ENCODE measurements at regions not wholly inside any gene's neighbourhood (a gene's known extent, or its start where the extent isn't known, plus 50 kb on each side); places are given as distances from the start of the nearest gene placed in this dataset.

DNA sequence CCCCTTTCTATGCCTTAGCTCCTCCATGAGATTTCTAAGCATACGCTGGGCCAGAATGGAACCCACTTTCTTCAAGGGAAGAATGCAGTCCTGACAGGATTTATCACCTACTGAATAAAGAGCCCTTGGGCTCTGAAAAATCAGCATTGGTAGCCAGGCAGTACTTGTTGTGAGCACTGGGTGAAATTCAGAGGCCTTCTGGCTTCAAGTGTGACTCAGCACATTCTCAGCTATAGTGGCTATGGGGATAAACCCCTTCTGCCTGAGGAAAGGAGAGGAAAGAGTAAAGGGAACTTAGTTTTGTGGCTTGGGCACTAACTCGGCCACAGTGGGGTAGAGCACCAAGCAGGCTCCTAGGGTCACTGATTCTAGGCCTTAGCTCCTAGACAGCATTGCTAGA lies 574.8 kb downstream of the JRKL start:
- TF ChIP-seq, protein P1, sequence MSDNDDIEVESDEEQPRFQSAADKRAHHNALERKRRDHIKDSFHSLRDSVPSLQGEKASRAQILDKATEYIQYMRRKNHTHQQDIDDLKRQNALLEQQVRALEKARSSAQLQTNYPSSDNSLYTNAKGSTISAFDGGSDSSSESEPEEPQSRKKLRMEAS (IDR thresholded peaks at IDR 0.05; ENCODE audit: low read depth, low read length): no peak
- TF ChIP-seq, protein P2, sequence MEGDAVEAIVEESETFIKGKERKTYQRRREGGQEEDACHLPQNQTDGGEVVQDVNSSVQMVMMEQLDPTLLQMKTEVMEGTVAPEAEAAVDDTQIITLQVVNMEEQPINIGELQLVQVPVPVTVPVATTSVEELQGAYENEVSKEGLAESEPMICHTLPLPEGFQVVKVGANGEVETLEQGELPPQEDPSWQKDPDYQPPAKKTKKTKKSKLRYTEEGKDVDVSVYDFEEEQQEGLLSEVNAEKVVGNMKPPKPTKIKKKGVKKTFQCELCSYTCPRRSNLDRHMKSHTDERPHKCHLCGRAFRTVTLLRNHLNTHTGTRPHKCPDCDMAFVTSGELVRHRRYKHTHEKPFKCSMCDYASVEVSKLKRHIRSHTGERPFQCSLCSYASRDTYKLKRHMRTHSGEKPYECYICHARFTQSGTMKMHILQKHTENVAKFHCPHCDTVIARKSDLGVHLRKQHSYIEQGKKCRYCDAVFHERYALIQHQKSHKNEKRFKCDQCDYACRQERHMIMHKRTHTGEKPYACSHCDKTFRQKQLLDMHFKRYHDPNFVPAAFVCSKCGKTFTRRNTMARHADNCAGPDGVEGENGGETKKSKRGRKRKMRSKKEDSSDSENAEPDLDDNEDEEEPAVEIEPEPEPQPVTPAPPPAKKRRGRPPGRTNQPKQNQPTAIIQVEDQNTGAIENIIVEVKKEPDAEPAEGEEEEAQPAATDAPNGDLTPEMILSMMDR (IDR thresholded peaks at IDR 0.05; ENCODE audit: low read depth, low read length): no peak
- TF ChIP-seq POLR2A (IDR thresholded peaks at IDR 0.05; ENCODE audit: extremely low read depth, insufficient read length): no peak
- no peak overlapping the region for H3K4me3 ChIP-seq (ENCODE audit: low read depth, low read length)
- DNase-seq (ENCODE audit: low read depth): peak; percentile 54

DNA sequence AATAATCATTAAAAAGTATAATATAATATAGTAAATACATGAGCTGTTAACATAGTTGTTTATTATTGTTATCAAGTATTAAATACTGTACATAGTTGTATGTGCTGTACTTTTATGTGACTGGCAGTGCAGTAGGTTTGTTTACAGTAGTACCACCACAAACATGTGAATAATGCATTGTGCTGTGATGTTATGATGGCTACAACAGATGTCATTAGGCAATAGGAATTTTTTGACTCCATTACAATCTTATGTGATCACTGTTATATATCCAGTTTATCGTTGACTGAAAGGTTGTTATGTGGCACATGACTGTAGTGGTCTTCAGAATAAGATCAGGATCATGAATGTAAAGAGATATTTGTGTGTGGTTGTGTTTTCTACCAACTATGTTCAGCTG lies 577.8 kb downstream of the JRKL start:
- no peak overlapping the region for H3K4me3 ChIP-seq (ENCODE audit: low read depth, low read length)
- DNase-seq (ENCODE audit: low read depth): no peak
- TF ChIP-seq, protein P2 (IDR thresholded peaks at IDR 0.05; ENCODE audit: low read depth, low read length): no peak
- TF ChIP-seq MYC (IDR thresholded peaks at IDR 0.05; ENCODE audit: low read depth, low read length): no peak
- TF ChIP-seq, protein P1 (IDR thresholded peaks at IDR 0.05; ENCODE audit: low read depth, low read length): no peak
- TF ChIP-seq POLR2A (IDR thresholded peaks at IDR 0.05; ENCODE audit: extremely low read depth, insufficient read length): no peak

DNA sequence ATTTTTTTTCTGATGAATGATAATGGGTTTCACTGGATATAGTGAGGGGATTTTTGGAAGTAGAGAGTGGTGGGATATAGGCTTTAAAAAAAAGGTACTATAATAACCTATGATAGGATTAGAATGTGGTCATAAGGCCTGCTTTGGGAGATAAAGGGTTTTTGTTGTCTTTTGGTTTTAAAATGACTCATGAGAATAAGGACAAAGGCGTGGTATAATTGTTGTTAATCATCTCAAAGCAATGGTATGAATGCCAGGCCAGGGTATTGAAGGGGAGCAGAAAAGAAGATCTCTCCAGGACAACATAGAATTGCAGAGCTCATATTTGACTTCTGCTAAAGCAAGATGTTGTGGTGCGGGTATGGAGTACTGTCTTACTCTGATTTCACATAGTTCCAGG lies 579.4 kb downstream of the JRKL start:
- H3K4me3 ChIP-seq (ENCODE audit: low read depth, low read length): no peak overlapping the region
- no peak for TF ChIP-seq MYC (IDR thresholded peaks at IDR 0.05; ENCODE audit: low read depth, low read length)
- TF ChIP-seq, protein P2 (IDR thresholded peaks at IDR 0.05; ENCODE audit: low read depth, low read length): no peak
- TF ChIP-seq POLR2A (IDR thresholded peaks at IDR 0.05; ENCODE audit: extremely low read depth, insufficient read length): no peak
- TF ChIP-seq, protein P1 (IDR thresholded peaks at IDR 0.05; ENCODE audit: low read depth, low read length): no peak
- no peak for DNase-seq (ENCODE audit: low read depth)

DNA sequence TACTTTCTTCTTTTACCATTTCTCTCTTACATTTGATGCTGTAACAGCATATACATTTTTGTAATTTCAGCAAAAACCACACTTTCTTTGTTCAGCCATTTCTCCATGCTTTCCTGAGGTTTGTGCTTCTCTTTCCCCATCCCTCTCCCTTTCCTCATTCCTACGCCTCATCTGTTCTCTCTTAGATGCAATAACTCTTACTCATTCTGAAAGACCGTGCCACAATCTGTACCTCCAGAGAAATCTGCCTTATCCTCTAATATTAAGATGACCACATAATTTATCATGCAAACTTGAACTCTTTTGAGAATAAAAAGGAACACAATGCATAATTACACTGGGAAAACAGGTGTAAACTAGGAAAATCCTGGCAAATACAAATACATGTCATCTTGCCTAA lies 588.9 kb downstream of the JRKL start:
- H3K4me3 ChIP-seq (ENCODE audit: low read depth, low read length): no peak overlapping the region
- TF ChIP-seq, protein P1 (IDR thresholded peaks at IDR 0.05; ENCODE audit: low read depth, low read length): no peak
- TF ChIP-seq MYC (IDR thresholded peaks at IDR 0.05; ENCODE audit: low read depth, low read length) (no peak), POLR2A (IDR thresholded peaks at IDR 0.05; ENCODE audit: extremely low read depth, insufficient read length) (no peak)
- TF ChIP-seq, protein P2 (IDR thresholded peaks at IDR 0.05; ENCODE audit: low read depth, low read length): no peak
- DNase-seq (ENCODE audit: low read depth): no peak

DNA sequence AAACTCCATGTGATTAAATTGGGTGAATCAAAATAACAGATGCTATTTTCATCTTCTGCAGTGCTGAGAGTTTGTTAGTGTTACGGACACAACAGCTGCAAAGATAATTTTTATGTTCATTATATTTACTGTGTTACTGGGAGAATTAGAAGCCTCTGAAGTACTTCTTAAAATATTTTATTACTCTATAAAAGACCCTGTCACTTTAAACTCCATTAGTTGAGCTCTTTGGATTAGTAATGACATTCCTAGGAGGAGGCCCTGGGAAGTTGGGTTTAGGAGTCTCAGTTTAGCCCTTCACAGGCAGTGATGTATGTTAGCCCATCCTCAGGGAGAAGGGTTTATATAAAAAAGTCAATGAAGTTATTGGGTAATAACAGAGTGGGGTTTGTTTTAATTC lies 596.7 kb downstream of the JRKL start:
- H3K4me3 ChIP-seq (ENCODE audit: low read depth, low read length): no peak overlapping the region
- no peak for DNase-seq (ENCODE audit: low read depth)
- TF ChIP-seq MYC (IDR thresholded peaks at IDR 0.05; ENCODE audit: low read depth, low read length): no peak
- TF ChIP-seq, protein P1 (IDR thresholded peaks at IDR 0.05; ENCODE audit: low read depth, low read length): no peak
- TF ChIP-seq POLR2A (IDR thresholded peaks at IDR 0.05; ENCODE audit: extremely low read depth, insufficient read length): no peak
- TF ChIP-seq, protein P2 (IDR thresholded peaks at IDR 0.05; ENCODE audit: low read depth, low read length): no peak

- no peak for DNase-seq (ENCODE audit: low read depth)
- TF ChIP-seq POLR2A (IDR thresholded peaks at IDR 0.05; ENCODE audit: extremely low read depth, insufficient read length): no peak
- TF ChIP-seq, protein P1 (IDR thresholded peaks at IDR 0.05; ENCODE audit: low read depth, low read length): no peak
- TF ChIP-seq MYC (IDR thresholded peaks at IDR 0.05; ENCODE audit: low read depth, low read length): no peak
- TF ChIP-seq, protein P2 (IDR thresholded peaks at IDR 0.05; ENCODE audit: low read depth, low read length): no peak
- H3K4me3 ChIP-seq (ENCODE audit: low read depth, low read length): no peak overlapping the region
Observed at GRCh38 chr11:96990914-96991313, 601.1 kb downstream of the JRKL start.

Data from NB4 (cell line).